ENCODE measurements at regions not wholly inside any gene's neighbourhood (a gene's known extent, or its start where the extent isn't known, plus 50 kb on each side); places are given as distances from the start of the nearest gene placed in this dataset.

- Histone ChIP-seq H3K79me1 (ENCODE audit: insufficient read depth, low read depth, low read length, poor library complexity, severe bottlenecking) (no peaks in the 10 kb centered on the region), H3T11ph (ENCODE audit: low read length) (no peak overlapping the region), H3K18ac (ENCODE audit: insufficient read length, low read depth, low read length) (no peak overlapping the region), H3K4ac (ENCODE audit: low read depth, low read length) (no peak overlapping the region), H4K91ac (ENCODE audit: insufficient read length, low read depth, low read length) (no peak overlapping the region), H2AFZ (ENCODE audit: low read length) (no peak overlapping the region), H3K14ac (ENCODE audit: insufficient read depth, low read length) (no peak overlapping the region), H4K20me1 (ENCODE audit: control insufficient read depth, insufficient read depth, insufficient read length) (no peaks in the 10 kb centered on the region), H3K4me1 (ENCODE audit: insufficient read depth, low read length) (no peaks in the 10 kb centered on the region; the same call in 1 of the 2 replicates), H2BK120ac (ENCODE audit: low read depth, low read length, poor library complexity, severe bottlenecking) (no peak overlapping the region), H2BK12ac (ENCODE audit: insufficient read length, low read depth, low read length) (no peak overlapping the region), H3K23ac (ENCODE audit: insufficient read length, low read depth, low read length) (no peak overlapping the region), H2AK5ac (ENCODE audit: insufficient read length, low read length) (no peak overlapping the region), H3K4me2 (ENCODE audit: insufficient read depth, insufficient read length, low read length) (no peak overlapping the region), H3K9ac (ENCODE audit: extremely low read depth, insufficient read length, low read length) (no peak overlapping the region), H2BK20ac (ENCODE audit: low read depth, low read length, poor library complexity, severe bottlenecking) (no peak overlapping the region), H2BK15ac (ENCODE audit: low read depth, low read length) (no peak overlapping the region), H3K9me3 (ENCODE audit: control insufficient read depth, low read depth, low read length) (no peaks in the 10 kb centered on the region), H4K8ac (replicated peaks; ENCODE audit: insufficient read length, low read depth, low read length) (no peak overlapping the region), H3K79me2 (ENCODE audit: insufficient read depth, low read length) (no peaks in the 10 kb centered on the region), H2BK5ac (ENCODE audit: insufficient read length, low read length) (no peak overlapping the region), H3K27ac (ENCODE audit: insufficient read length, low read depth, low read length) (no peak overlapping the region), H3K27me3 (ENCODE audit: insufficient read depth, low read length) (no peaks in the 10 kb centered on the region), H4K5ac (ENCODE audit: insufficient read length, low read depth, low read length) (no peak overlapping the region), H3K56ac (ENCODE audit: insufficient read length, low read depth, low read length) (no peak overlapping the region), H3K23me2 (ENCODE audit: insufficient read length, low read depth, low read length, poor library complexity, severe bottlenecking) (no peaks in the 10 kb centered on the region)
- Mint-ChIP-seq H3K27me3 (ENCODE audit: low read depth) (no peaks in the 10 kb centered on the region; the same call in 1 of the 2 replicates), H3K4me3 (no peak overlapping the region), H3K4me1 (peaks cover 20 to 21% of the 10 kb centered on the region in 2 experiments), H3K36me3 (ENCODE audit: insufficient read depth in 1 of 3, low read depth in 3 of 3) (no peaks in the 10 kb centered on the region), H3K27ac (no peak overlapping the region), H3K9me3 (no peaks in the 10 kb centered on the region)
- no CpG with 5 or more reads among the region's 2 CpGs for WGBS (ENCODE audit: extremely low coverage, insufficient read length, low lambda C conversion rate)
- no peak for DNase-seq
- TF ChIP-seq CTCF (conservative IDR thresholded peaks at IDR 0.05): no peak
Measured at GRCh38 chr13:66037096-66037495, 1193.0 kb downstream of the PCDH9 start.
